ENCODE measurements at regions not wholly inside any gene's neighbourhood (a gene's known extent, or its start where the extent isn't known, plus 50 kb on each side); places are given as distances from the start of the nearest gene placed in this dataset.

- TF ChIP-seq CTCF (IDR thresholded peaks at IDR 0.05; ENCODE audit: low read length) = no peak
- TF ChIP-seq EZH2phosphoT487 (IDR thresholded peaks at IDR 0.05; ENCODE audit: low read length) = no peak
- TF ChIP-seq EZH2 (optimal IDR thresholded peaks at IDR 0.05; ENCODE audit: low read depth, low read length) = no peak
Measured at GRCh38 chr4:124887739-124888138, 175.2 kb upstream of the ANKRD50 start.
